ENCODE measurements at regions not wholly inside any gene's neighbourhood (a gene's known extent, or its start where the extent isn't known, plus 50 kb on each side); places are given as distances from the start of the nearest gene placed in this dataset.

GRCh38 chr3:117725314-117725713 is 1015.7 kb downstream of the TUSC7 start:
- DNase-seq (ENCODE audit: low read depth in 3 of 3, low spot score in 2 of 3) = no peak

GRCh38 chr3:117726776-117727175 is 1017.2 kb downstream of the TUSC7 start:
- no peak for DNase-seq (ENCODE audit: low read depth in 3 of 3, low spot score in 2 of 3)

- DNase-seq (ENCODE audit: low read depth in 3 of 3, low spot score in 2 of 3) = no peak
These were observed 1018.6 kb downstream of the TUSC7 start for GRCh38 chr3:117728226-117728625.

- no peak for DNase-seq (ENCODE audit: low read depth in 3 of 3, low spot score in 2 of 3)
These were observed 1024.9 kb downstream of the TUSC7 start for GRCh38 chr3:117734496-117734895.

GRCh38 chr3:117735481-117736101 is 1026.0 kb downstream of the TUSC7 start:
- no peak for DNase-seq (ENCODE audit: low read depth in 3 of 3, low spot score in 2 of 3)

GRCh38 chr3:117736846-117737245 is 1027.3 kb downstream of the TUSC7 start:
- no peak for DNase-seq (ENCODE audit: low read depth in 3 of 3, low spot score in 2 of 3)

- no peak for DNase-seq (ENCODE audit: low read depth in 3 of 3, low spot score in 2 of 3)
These were observed 1034.4 kb downstream of the TUSC7 start for GRCh38 chr3:117743993-117744392.

- DNase-seq (ENCODE audit: low read depth in 3 of 3, low spot score in 2 of 3) = no peak
These were observed 1035.4 kb downstream of the TUSC7 start for GRCh38 chr3:117744935-117745334.

GRCh38 chr3:117745516-117745915 is 1035.9 kb downstream of the TUSC7 start:
- DNase-seq (ENCODE audit: low read depth in 3 of 3, low spot score in 2 of 3) = no peak

GRCh38 chr3:117746066-117746465 is 1036.5 kb downstream of the TUSC7 start:
- no peak for DNase-seq (ENCODE audit: low read depth in 3 of 3, low spot score in 2 of 3)

- no peak for DNase-seq (ENCODE audit: low read depth in 3 of 3, low spot score in 2 of 3)
These were observed 1038.6 kb downstream of the TUSC7 start for GRCh38 chr3:117748131-117748530.

- no peak for DNase-seq (ENCODE audit: low read depth in 3 of 3, low spot score in 2 of 3)
These were observed 1041.2 kb downstream of the TUSC7 start for GRCh38 chr3:117750674-117751269.

GRCh38 chr3:117751651-117752050 is 1042.1 kb downstream of the TUSC7 start:
- DNase-seq (ENCODE audit: low read depth in 3 of 3, low spot score in 2 of 3) = no peak

- DNase-seq (ENCODE audit: low read depth in 3 of 3, low spot score in 2 of 3) = no peak
These were observed 1043.6 kb downstream of the TUSC7 start for GRCh38 chr3:117752984-117753717.

GRCh38 chr3:117754058-117754457 is 1044.5 kb downstream of the TUSC7 start:
- no peak for DNase-seq (ENCODE audit: low read depth in 3 of 3, low spot score in 2 of 3)

GRCh38 chr3:117754841-117755240 is 1045.3 kb downstream of the TUSC7 start:
- no peak for DNase-seq (ENCODE audit: low read depth in 3 of 3, low spot score in 2 of 3)

GRCh38 chr3:117756563-117756962 is 1047.0 kb downstream of the TUSC7 start:
- no peak for DNase-seq (ENCODE audit: low read depth in 3 of 3, low spot score in 2 of 3)

- DNase-seq (ENCODE audit: low read depth in 3 of 3, low spot score in 2 of 3) = no peak
These were observed 1052.4 kb downstream of the TUSC7 start for GRCh38 chr3:117761703-117762620.

GRCh38 chr3:117762621-117763037 is 1053.0 kb downstream of the TUSC7 start:
- DNase-seq (ENCODE audit: low read depth in 3 of 3, low spot score in 2 of 3) = no peak

GRCh38 chr3:117763561-117763960 is 1054.0 kb downstream of the TUSC7 start:
- no peak for DNase-seq (ENCODE audit: low read depth in 3 of 3, low spot score in 2 of 3)

- DNase-seq (ENCODE audit: low read depth in 3 of 3, low spot score in 2 of 3) = no peak
These were observed 1059.0 kb downstream of the TUSC7 start for GRCh38 chr3:117768581-117768980.

Data from right renal cortex interstitium (tissue), 3 donors.